ENCODE measurements at regions not wholly inside any gene's neighbourhood (a gene's known extent, or its start where the extent isn't known, plus 50 kb on each side); places are given as distances from the start of the nearest gene placed in this dataset.

DNA sequence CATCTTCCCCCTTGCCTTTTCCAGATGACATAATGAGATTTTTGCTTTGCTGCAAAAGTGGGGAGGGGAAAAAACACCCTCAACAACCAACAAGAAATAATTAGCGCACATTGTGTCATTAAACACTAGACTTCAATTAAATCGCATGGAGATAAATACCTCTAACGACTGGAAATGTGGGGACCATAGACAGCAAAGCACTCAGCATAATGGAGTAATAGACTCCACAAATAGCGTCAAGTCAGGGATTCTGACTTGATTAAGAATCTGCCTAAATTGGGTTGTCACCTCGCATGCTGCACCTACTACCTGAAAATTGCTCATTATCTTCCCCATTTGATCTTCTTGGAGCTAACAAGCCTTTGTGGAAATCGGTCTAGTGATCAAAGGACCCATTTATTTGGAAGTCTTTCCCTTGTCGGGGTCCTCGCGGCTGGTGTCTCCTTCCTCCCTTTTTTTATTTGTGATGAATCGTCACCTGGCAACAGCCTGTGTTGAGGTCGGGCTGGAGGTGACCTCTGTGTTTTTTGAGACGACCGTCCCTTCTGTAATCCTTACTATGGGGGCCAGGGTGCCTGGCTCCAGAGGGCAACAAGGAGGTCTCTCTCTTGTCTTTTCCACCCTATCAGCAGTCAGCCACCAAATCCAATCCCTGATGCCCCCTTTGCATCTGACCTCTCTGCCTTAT is 75.3 kb upstream of the IGSF21 start:
- TF ChIP-seq, protein P1, sequence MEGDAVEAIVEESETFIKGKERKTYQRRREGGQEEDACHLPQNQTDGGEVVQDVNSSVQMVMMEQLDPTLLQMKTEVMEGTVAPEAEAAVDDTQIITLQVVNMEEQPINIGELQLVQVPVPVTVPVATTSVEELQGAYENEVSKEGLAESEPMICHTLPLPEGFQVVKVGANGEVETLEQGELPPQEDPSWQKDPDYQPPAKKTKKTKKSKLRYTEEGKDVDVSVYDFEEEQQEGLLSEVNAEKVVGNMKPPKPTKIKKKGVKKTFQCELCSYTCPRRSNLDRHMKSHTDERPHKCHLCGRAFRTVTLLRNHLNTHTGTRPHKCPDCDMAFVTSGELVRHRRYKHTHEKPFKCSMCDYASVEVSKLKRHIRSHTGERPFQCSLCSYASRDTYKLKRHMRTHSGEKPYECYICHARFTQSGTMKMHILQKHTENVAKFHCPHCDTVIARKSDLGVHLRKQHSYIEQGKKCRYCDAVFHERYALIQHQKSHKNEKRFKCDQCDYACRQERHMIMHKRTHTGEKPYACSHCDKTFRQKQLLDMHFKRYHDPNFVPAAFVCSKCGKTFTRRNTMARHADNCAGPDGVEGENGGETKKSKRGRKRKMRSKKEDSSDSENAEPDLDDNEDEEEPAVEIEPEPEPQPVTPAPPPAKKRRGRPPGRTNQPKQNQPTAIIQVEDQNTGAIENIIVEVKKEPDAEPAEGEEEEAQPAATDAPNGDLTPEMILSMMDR (IDR thresholded peaks at IDR 0.05): no peak
- no peak for TF ChIP-seq POLR2A (IDR thresholded peaks at IDR 0.05)
